Tibial nerve (tissue), 3 donors: ENCODE measurements at regions not wholly inside any gene's neighbourhood (a gene's known extent, or its start where the extent isn't known, plus 50 kb on each side); places are given as distances from the start of the nearest gene placed in this dataset.

Experiments
- POLR2A ChIP-seq, 2 donors: fragments of 450-650 bp; IDR thresholded peaks; one replicate each; pipeline ENCODE4 v1.6.1; 2017; ENCODE audit warnings: antibody characterized with exemption in 2 of 2, mild to moderate bottlenecking in 2 of 2, moderate library complexity in 2 of 2
- TF ChIP-seq, protein P1 (sequence below), 5 experiments: fragments of 200-600 bp in 3 of 5; fragments of 450-650 bp in 2 of 5; sonication (generic) in 3 of 5; IDR thresholded peaks; one replicate each; pipeline ENCODE4 v1.5.1; 2016 to 2019; ENCODE audit warnings: antibody characterized with exemption in 5 of 5, mild to moderate bottlenecking in 3 of 5, moderate library complexity in 2 of 5

DNA sequence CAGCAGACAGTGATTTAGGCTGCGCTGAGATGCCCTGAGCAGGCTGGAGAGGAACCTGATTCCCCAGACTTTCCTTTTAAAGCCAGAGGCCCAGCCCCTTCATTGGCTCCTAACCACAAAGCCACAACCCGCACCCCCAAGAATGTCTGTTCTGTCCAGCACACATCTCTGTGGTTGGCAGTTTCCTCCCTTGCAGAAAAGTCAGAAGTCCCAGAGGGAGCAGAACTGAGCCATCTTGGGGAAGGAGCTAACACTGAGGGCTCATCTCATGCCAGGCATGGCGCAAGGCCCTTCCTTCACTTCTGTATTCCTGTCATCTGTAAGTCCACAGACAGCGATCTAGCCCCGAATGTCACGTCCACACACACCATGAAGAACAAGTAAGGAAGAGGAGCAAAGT, 97.1 kb upstream of the SYT13 start:
- TF ChIP-seq, protein P1, sequence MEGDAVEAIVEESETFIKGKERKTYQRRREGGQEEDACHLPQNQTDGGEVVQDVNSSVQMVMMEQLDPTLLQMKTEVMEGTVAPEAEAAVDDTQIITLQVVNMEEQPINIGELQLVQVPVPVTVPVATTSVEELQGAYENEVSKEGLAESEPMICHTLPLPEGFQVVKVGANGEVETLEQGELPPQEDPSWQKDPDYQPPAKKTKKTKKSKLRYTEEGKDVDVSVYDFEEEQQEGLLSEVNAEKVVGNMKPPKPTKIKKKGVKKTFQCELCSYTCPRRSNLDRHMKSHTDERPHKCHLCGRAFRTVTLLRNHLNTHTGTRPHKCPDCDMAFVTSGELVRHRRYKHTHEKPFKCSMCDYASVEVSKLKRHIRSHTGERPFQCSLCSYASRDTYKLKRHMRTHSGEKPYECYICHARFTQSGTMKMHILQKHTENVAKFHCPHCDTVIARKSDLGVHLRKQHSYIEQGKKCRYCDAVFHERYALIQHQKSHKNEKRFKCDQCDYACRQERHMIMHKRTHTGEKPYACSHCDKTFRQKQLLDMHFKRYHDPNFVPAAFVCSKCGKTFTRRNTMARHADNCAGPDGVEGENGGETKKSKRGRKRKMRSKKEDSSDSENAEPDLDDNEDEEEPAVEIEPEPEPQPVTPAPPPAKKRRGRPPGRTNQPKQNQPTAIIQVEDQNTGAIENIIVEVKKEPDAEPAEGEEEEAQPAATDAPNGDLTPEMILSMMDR (IDR thresholded peaks at IDR 0.05) = no peak
- TF ChIP-seq POLR2A (IDR thresholded peaks at IDR 0.05) = no peak
